ENCODE measurements at regions not wholly inside any gene's neighbourhood (a gene's known extent, or its start where the extent isn't known, plus 50 kb on each side); places are given as distances from the start of the nearest gene placed in this dataset.
A peak's percentile ranks its signal among the peaks of the same experiment; 100 is the strongest.

- Mint-ChIP-seq H3K36me3 (no peaks in the 10 kb centered on the region), H3K4me1 (peaks cover 0 to 1% (median 0%) of the 10 kb centered on the region in 3 donors), H3K9me3 (peaks cover 0 to 3% (median 2%) of the 10 kb centered on the region in 3 donors), H3K4me3 (no peak overlapping the region), H3K27me3 (peaks cover 20% of the 10 kb centered on the region), H3K27ac (no peak overlapping the region)
These were observed 100.1 kb upstream of the C1orf174 start for GRCh38 chr1:3999941-4000735.

- H3K27me3 Mint-ChIP-seq: peaks cover 20% of the 10 kb centered on the region
- H3K4me1 Mint-ChIP-seq: peaks cover 0 to 2% (median 1%) of the 10 kb centered on the region in 3 donors
- no peak overlapping the region for H3K4me3 Mint-ChIP-seq
These were observed 100.8 kb upstream of the C1orf174 start for GRCh38 chr1:4000811-4001251.

GRCh38 chr1:4001461-4001860, 101.4 kb upstream of the C1orf174 start:
- peaks cover 0 to 2% (median 1%) of the 10 kb centered on the region in 3 donors for H3K4me1 Mint-ChIP-seq
- H3K27ac Mint-ChIP-seq: peak overlapping the region in 1 of 3 donors; percentile 67
- peaks cover 20% of the 10 kb centered on the region for H3K27me3 Mint-ChIP-seq
- H3K9me3 Mint-ChIP-seq: peaks cover 0 to 3% (median 2%) of the 10 kb centered on the region in 3 donors
- H3K36me3 Mint-ChIP-seq: no peaks in the 10 kb centered on the region
- no peak overlapping the region for H3K4me3 Mint-ChIP-seq

More at GRCh38 chr1:4000811-4001251, 100.8 kb upstream of the C1orf174 start:
- H3K36me3 Mint-ChIP-seq: no peaks in the 10 kb centered on the region
- peaks cover 0 to 3% (median 2%) of the 10 kb centered on the region in 3 donors for H3K9me3 Mint-ChIP-seq
- H3K27ac Mint-ChIP-seq: no peak overlapping the region

GRCh38 chr1:4002061-4002521, 102.0 kb upstream of the C1orf174 start:
- Mint-ChIP-seq H3K27me3 (peaks cover 15% of the 10 kb centered on the region), H3K4me1 (peaks cover 4 to 5% (median 5%) of the 10 kb centered on the region in 3 donors), H3K27ac (peak overlapping the region in 1 of 3 donors; percentile 67), H3K4me3 (no peak overlapping the region), H3K9me3 (peaks cover 0 to 5% (median 0%) of the 10 kb centered on the region in 3 donors), H3K36me3 (no peaks in the 10 kb centered on the region)

- Mint-ChIP-seq H3K27me3 (peaks cover 13% of the 10 kb centered on the region), H3K9me3 (peaks cover 0 to 8% (median 2%) of the 10 kb centered on the region in 3 donors), H3K36me3 (peaks cover 1% of the 10 kb centered on the region), H3K4me3 (no peak overlapping the region), H3K4me1 (peaks cover 7 to 8% (median 8%) of the 10 kb centered on the region in 3 donors), H3K27ac (no peak overlapping the region)
These were observed 102.7 kb upstream of the C1orf174 start for GRCh38 chr1:4002741-4003140.

GRCh38 chr1:4003846-4004505, 103.9 kb upstream of the C1orf174 start:
- Mint-ChIP-seq H3K4me3 (no peak overlapping the region), H3K36me3 (peaks cover 1% of the 10 kb centered on the region), H3K4me1 (peaks cover 9% of the 10 kb centered on the region in 3 donors), H3K9me3 (peaks cover 0 to 11% (median 4%) of the 10 kb centered on the region in 3 donors), H3K27me3 (peaks cover 3% of the 10 kb centered on the region), H3K27ac (no peak overlapping the region)

- Mint-ChIP-seq H3K4me1 (peaks cover 9% of the 10 kb centered on the region in 3 donors), H3K9me3 (peaks cover 0 to 11% (median 4%) of the 10 kb centered on the region in 3 donors), H3K27me3 (no peaks in the 10 kb centered on the region), H3K4me3 (no peak overlapping the region), H3K27ac (no peak overlapping the region), H3K36me3 (peaks cover 1% of the 10 kb centered on the region)
These were observed 104.8 kb upstream of the C1orf174 start for GRCh38 chr1:4004635-4005430.

- no peak overlapping the region for H3K27ac Mint-ChIP-seq
- H3K36me3 Mint-ChIP-seq: peaks cover 1% of the 10 kb centered on the region
- H3K9me3 Mint-ChIP-seq: peaks cover 0 to 11% (median 4%) of the 10 kb centered on the region in 3 donors
- no peak overlapping the region for H3K4me3 Mint-ChIP-seq
- peaks cover 9 to 10% (median 9%) of the 10 kb centered on the region in 3 donors for H3K4me1 Mint-ChIP-seq
- H3K27me3 Mint-ChIP-seq: no peaks in the 10 kb centered on the region
These were observed 105.4 kb upstream of the C1orf174 start for GRCh38 chr1:4005431-4005830.

- Mint-ChIP-seq H3K27me3 (no peaks in the 10 kb centered on the region), H3K27ac (peak overlapping the region; percentile 87 to 99 (median 95)), H3K4me1 (peaks cover 9 to 10% (median 9%) of the 10 kb centered on the region in 3 donors), H3K9me3 (peaks cover 0 to 11% (median 4%) of the 10 kb centered on the region in 3 donors), H3K4me3 (peak overlapping the region; percentile 9 to 71 (median 60)), H3K36me3 (peaks cover 1% of the 10 kb centered on the region)
These were observed 106.8 kb upstream of the C1orf174 start for GRCh38 chr1:4006676-4007374.

GRCh38 chr1:4010284-4010683, 110.2 kb upstream of the C1orf174 start:
- peaks cover 9 to 13% (median 11%) of the 10 kb centered on the region in 3 donors for H3K4me1 Mint-ChIP-seq
- peaks cover 2% of the 10 kb centered on the region for H3K27me3 Mint-ChIP-seq
- H3K9me3 Mint-ChIP-seq: peaks cover 0 to 9% (median 4%) of the 10 kb centered on the region in 3 donors
- peaks cover 1% of the 10 kb centered on the region for H3K36me3 Mint-ChIP-seq
- peak overlapping the region in 1 of 3 donors; percentile 48 for H3K27ac Mint-ChIP-seq
- H3K4me3 Mint-ChIP-seq: no peak overlapping the region

- H3K4me3 Mint-ChIP-seq: no peak overlapping the region
- H3K4me1 Mint-ChIP-seq: peaks cover 9 to 14% (median 12%) of the 10 kb centered on the region in 3 donors
- H3K9me3 Mint-ChIP-seq: peaks cover 0 to 9% (median 4%) of the 10 kb centered on the region in 3 donors
- no peak overlapping the region for H3K27ac Mint-ChIP-seq
- H3K27me3 Mint-ChIP-seq: peaks cover 2% of the 10 kb centered on the region
- peaks cover 1% of the 10 kb centered on the region for H3K36me3 Mint-ChIP-seq
These were observed 110.9 kb upstream of the C1orf174 start for GRCh38 chr1:4010814-4011605.

GRCh38 chr1:4016351-4017130, 116.5 kb upstream of the C1orf174 start:
- Mint-ChIP-seq H3K27me3 (peaks cover 2% of the 10 kb centered on the region), H3K4me3 (peak overlapping the region in 1 of 4 donors; percentile 72), H3K9me3 (no peaks in the 10 kb centered on the region), H3K4me1 (peaks cover 0 to 12% (median 10%) of the 10 kb centered on the region in 3 donors), H3K36me3 (no peaks in the 10 kb centered on the region), H3K27ac (peak overlapping the region in 1 of 3 donors; percentile 6)
